ENCODE measurements at regions not wholly inside any gene's neighbourhood (a gene's known extent, or its start where the extent isn't known, plus 50 kb on each side); places are given as distances from the start of the nearest gene placed in this dataset.

- no peaks in the 10 kb centered on the region for H3F3A ChIP-seq (replicated peaks; ENCODE audit: low read depth)
- H3K27ac ChIP-seq (ENCODE audit: low read depth), result no peak overlapping the region
- no peaks in the 10 kb centered on the region for H3K9me2 ChIP-seq (ENCODE audit: insufficient read depth)
- H3K4me3 ChIP-seq, result no peak overlapping the region
- H3K4me1 Mint-ChIP-seq, result peaks cover 3% of the 10 kb centered on the region
- no peak for DNase-seq (ENCODE audit: low spot score)
- no peak for TF ChIP-seq CTCF (conservative IDR thresholded peaks at IDR 0.05; ENCODE audit: low read depth in 2 of 2)
- no peak for TF ChIP-seq STAT1 (IDR thresholded peaks at IDR 0.05; ENCODE audit: unreplicated experiment)
- TF ChIP-seq EZH2 (IDR thresholded peaks at IDR 0.05; ENCODE audit: low read depth, unreplicated experiment), result no peak
- TF ChIP-seq ZNF462 (CRISPR knock-in tag; IDR thresholded peaks at IDR 0.05), result no peak
- TF ChIP-seq CREB1 (CRISPR knock-in tag; IDR thresholded peaks at IDR 0.05; ENCODE audit: low read depth), result no peak
- TF ChIP-seq REST (IDR thresholded peaks at IDR 0.05; ENCODE audit: unreplicated experiment), result no peak
- no peak for TF ChIP-seq ZNF114 (CRISPR knock-in tag; IDR thresholded peaks at IDR 0.05)
- TF ChIP-seq NANOG (IDR thresholded peaks at IDR 0.05; ENCODE audit: borderline replicate concordance), result no peak
- TF ChIP-seq EZH2phosphoT487 (IDR thresholded peaks at IDR 0.05; ENCODE audit: unreplicated experiment), result no peak
- no peak for TF ChIP-seq POLR2AphosphoS5 (IDR thresholded peaks at IDR 0.05; ENCODE audit: low read depth)
- no peak for TF ChIP-seq ZNF331 (CRISPR knock-in tag; IDR thresholded peaks at IDR 0.05; ENCODE audit: low read depth)
- no peak for TF ChIP-seq JUNB (IDR thresholded peaks at IDR 0.05; ENCODE audit: unreplicated experiment)
- no peak for TF ChIP-seq ETS1 (IDR thresholded peaks at IDR 0.05)
- H3K27me3 ChIP-seq (ENCODE audit: insufficient read depth), result no peaks in the 10 kb centered on the region
- H3K4me1 ChIP-seq (ENCODE audit: insufficient read depth), result no peaks in the 10 kb centered on the region
- H3K79me2 ChIP-seq (replicated peaks; ENCODE audit: insufficient read depth), result no peaks in the 10 kb centered on the region
- no peak overlapping the region for H3K4me3 Mint-ChIP-seq
- H3K4me2 ChIP-seq, result no peak overlapping the region
- H3K27me3 Mint-ChIP-seq (ENCODE audit: insufficient read depth, low read depth, poor library complexity), result no peaks in the 10 kb centered on the region
- no peak for ATAC-seq
- no peaks in the 10 kb centered on the region for H4K20me1 ChIP-seq (replicated peaks; ENCODE audit: insufficient read depth)
- no peaks in the 10 kb centered on the region for H3K9me3 Mint-ChIP-seq
- no peaks in the 10 kb centered on the region for H3K36me3 Mint-ChIP-seq (ENCODE audit: low read depth)
- no peaks in the 10 kb centered on the region for H3K36me3 ChIP-seq (ENCODE audit: insufficient read depth)
- no peak overlapping the region for H2AFZ ChIP-seq
- H3K27ac Mint-ChIP-seq, result no peak overlapping the region
Observed at GRCh38 chr14:43790681-43791080, 716.4 kb downstream of the FSCB start.

Measured in GM23338 (cell line).